HEK293 (cell line): ENCODE measurements at regions not wholly inside any gene's neighbourhood (a gene's known extent, or its start where the extent isn't known, plus 50 kb on each side); places are given as distances from the start of the nearest gene placed in this dataset.

ENCODE experiments used
- CTCF ChIA-PET: fragments of 350-600 bp; formaldehyde crosslinking; extraction: SDS; loops from one replicate; lab custom pipeline; 2021; ENCODE audit warnings: antibody characterized with exemption; lab: Yijun Ruan, JAX
- POLR2A ChIA-PET: fragments of 300-600 bp; formaldehyde crosslinking; extraction: SDS; loops from one replicate; lab custom pipeline; 2020; ENCODE audit warnings: antibody characterized with exemption, inconsistent platforms; lab: Yijun Ruan, JAX
- H3K27ac ChIP-seq: fragments of 200-500 bp; sonication (Bioruptor generic); 2 replicates; pipeline ENCODE4 v1.5.1; 2014; ENCODE audit warnings: low read depth, low read length, control low read depth, inconsistent platforms; ENCODE audit errors: extremely low read depth
- H3K36me3 ChIP-seq, 2 experiments: fragments of 200-500 bp in 1 of 2; sonication (Bioruptor generic) in 1 of 2; 1 replicate in 1 of 2; 2 replicates in 1 of 2; pipeline ENCODE4 v1.5.1; 2014 to 2017; ENCODE audit warnings: inconsistent platforms in 2 of 2, low read length in 2 of 2; ENCODE audit not compliant: control insufficient read depth in 2 of 2, insufficient read depth in 1 of 2
- H3K4me1 ChIP-seq: fragments of 200-500 bp; sonication (Bioruptor generic); 2 replicates; pipeline ENCODE4 v1.5.1; 2014; ENCODE audit warnings: mild to moderate bottlenecking, low read length, inconsistent platforms; ENCODE audit not compliant: control insufficient read depth, insufficient read depth
- H3K4me3 ChIP-seq: 2 replicates; pipeline ENCODE4 v1.5.1; 2011; ENCODE audit warnings: low read depth, mild to moderate bottlenecking, control low read depth, low read length, moderate library complexity
- H3K9me3 ChIP-seq: fragments of 200-500 bp; sonication (Bioruptor generic); 2 replicates; pipeline ENCODE4 v1.5.1; 2014; ENCODE audit warnings: low read depth, low read length, inconsistent platforms; ENCODE audit not compliant: control insufficient read depth, insufficient read depth
- BCL11A ChIP-seq: fragments of 450-650 bp; formaldehyde crosslinking; IDR thresholded peaks from 2 replicates; pipeline ENCODE4 v1.5.1; 2016; ENCODE audit warnings: low read depth, missing biosample characterization, missing genetic modification characterization
- GLIS2 ChIP-seq: fragments of 450-650 bp; formaldehyde crosslinking; IDR thresholded peaks from 2 replicates; pipeline ENCODE4 v1.5.1; 2016; ENCODE audit warnings: missing biosample characterization, missing genetic modification characterization
- KLF10 ChIP-seq: fragments of 450-650 bp; IDR thresholded peaks from 2 replicates; pipeline ENCODE4 v1.5.1; 2018; ENCODE audit warnings: missing biosample characterization, mild to moderate bottlenecking, missing genetic modification characterization
- SP2 ChIP-seq: fragments of 450-650 bp; formaldehyde crosslinking; IDR thresholded peaks from 2 replicates; pipeline ENCODE4 v1.5.1; 2016; ENCODE audit warnings: missing biosample characterization, missing genetic modification characterization
- ZBTB20 ChIP-seq: fragments of 450-650 bp; formaldehyde crosslinking; IDR thresholded peaks from 2 replicates; pipeline ENCODE4 v1.5.1; 2016; ENCODE audit warnings: missing biosample characterization, missing genetic modification characterization
- ZFP3 ChIP-seq: fragments of 450-650 bp; formaldehyde crosslinking; IDR thresholded peaks from 2 replicates; pipeline ENCODE4 v1.5.1; 2016; ENCODE audit warnings: low read depth, missing biosample characterization, missing genetic modification characterization
- ZFP37 ChIP-seq: fragments of 450-650 bp; formaldehyde crosslinking; IDR thresholded peaks from 2 replicates; pipeline ENCODE4 v1.5.1; 2016; ENCODE audit warnings: missing biosample characterization, missing genetic modification characterization
- ZNF114 ChIP-seq: fragments of 450-650 bp; formaldehyde crosslinking; IDR thresholded peaks from 2 replicates; pipeline ENCODE4 v1.5.0; 2017; ENCODE audit warnings: missing biosample characterization, missing genetic modification characterization
- ZNF23 ChIP-seq: fragments of 450-650 bp; formaldehyde crosslinking; IDR thresholded peaks from 2 replicates; pipeline ENCODE4 v1.5.1; 2016; ENCODE audit warnings: missing biosample characterization, missing genetic modification characterization, borderline replicate concordance
- ZNF335 ChIP-seq: fragments of 450-650 bp; formaldehyde crosslinking; conservative IDR thresholded peaks from 2 replicates; pipeline ENCODE4 v1.5.1; 2016; ENCODE audit warnings: missing biosample characterization, missing genetic modification characterization
- ZNF37A ChIP-seq: fragments of 450-650 bp; IDR thresholded peaks from 2 replicates; pipeline ENCODE4 v1.5.1; 2018; ENCODE audit warnings: missing biosample characterization, missing genetic modification characterization
- ZNF48 ChIP-seq: fragments of 450-650 bp; formaldehyde crosslinking; IDR thresholded peaks from 2 replicates; pipeline ENCODE4 v1.5.1; 2016; ENCODE audit warnings: missing biosample characterization, missing genetic modification characterization
- ZNF623 ChIP-seq: fragments of 450-650 bp; formaldehyde crosslinking; IDR thresholded peaks from 2 replicates; pipeline ENCODE4 v1.5.1; 2016; ENCODE audit warnings: missing biosample characterization, missing genetic modification characterization
- ZNF776 ChIP-seq: fragments of 450-650 bp; formaldehyde crosslinking; IDR thresholded peaks from 2 replicates; pipeline ENCODE4 v1.5.0; 2017; ENCODE audit warnings: missing biosample characterization, missing genetic modification characterization, borderline replicate concordance
- TF ChIP-seq, protein P1 (sequence below): fragments of 450-650 bp; formaldehyde crosslinking; IDR thresholded peaks from 2 replicates; pipeline ENCODE4 v1.5.1; 2016; ENCODE audit warnings: missing biosample characterization, missing genetic modification characterization
- TF ChIP-seq, protein P2 (sequence below): fragments of 450-650 bp; formaldehyde crosslinking; IDR thresholded peaks from 2 replicates; pipeline ENCODE4 v1.5.1; 2016; ENCODE audit warnings: missing biosample characterization, missing genetic modification characterization
- TF ChIP-seq, protein P3 (sequence below): sonication (generic); formaldehyde crosslinking; IDR thresholded peaks from 2 replicates; pipeline ENCODE4 v1.8.1; 2022; ENCODE audit warnings: mild to moderate bottlenecking, moderate library complexity, missing genetic modification reagents
- TF ChIP-seq, protein P4 (sequence below): fragments of 450-650 bp; formaldehyde crosslinking; IDR thresholded peaks from 2 replicates; pipeline ENCODE4 v1.5.1; 2016; ENCODE audit warnings: missing biosample characterization, missing genetic modification characterization
- TF ChIP-seq, protein P5 (sequence below): fragments of 450-650 bp; formaldehyde crosslinking; IDR thresholded peaks from 2 replicates; pipeline ENCODE4 v1.5.1; 2016; ENCODE audit warnings: missing biosample characterization, missing genetic modification characterization

DNA sequence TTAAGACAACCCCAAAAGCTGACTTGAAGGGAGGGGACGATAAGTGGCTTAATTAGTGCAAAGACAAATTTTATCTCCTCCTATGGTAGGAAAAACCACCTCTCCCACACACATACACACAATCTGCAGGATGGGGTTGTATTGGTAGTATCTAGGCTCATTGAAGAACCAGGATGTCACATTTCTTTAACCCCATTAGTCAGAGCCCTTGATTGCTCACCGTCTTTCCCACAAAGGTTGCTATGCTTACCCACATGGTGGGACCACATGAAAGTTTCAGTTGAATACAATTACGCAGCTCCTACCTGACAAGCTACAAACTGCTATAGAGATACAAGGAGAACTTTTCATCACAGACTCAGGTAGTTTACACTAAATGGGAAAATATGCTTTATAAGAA, 765.0 kb upstream of the CELF4 start:
- Histone ChIP-seq H3K27ac (no peak overlapping the region), H3K36me3 (no peaks in the 10 kb centered on the region), H3K4me1 (no peaks in the 10 kb centered on the region), H3K4me3 (no peak overlapping the region), H3K9me3 (no peaks in the 10 kb centered on the region)
- TF ChIP-seq, protein P1, sequence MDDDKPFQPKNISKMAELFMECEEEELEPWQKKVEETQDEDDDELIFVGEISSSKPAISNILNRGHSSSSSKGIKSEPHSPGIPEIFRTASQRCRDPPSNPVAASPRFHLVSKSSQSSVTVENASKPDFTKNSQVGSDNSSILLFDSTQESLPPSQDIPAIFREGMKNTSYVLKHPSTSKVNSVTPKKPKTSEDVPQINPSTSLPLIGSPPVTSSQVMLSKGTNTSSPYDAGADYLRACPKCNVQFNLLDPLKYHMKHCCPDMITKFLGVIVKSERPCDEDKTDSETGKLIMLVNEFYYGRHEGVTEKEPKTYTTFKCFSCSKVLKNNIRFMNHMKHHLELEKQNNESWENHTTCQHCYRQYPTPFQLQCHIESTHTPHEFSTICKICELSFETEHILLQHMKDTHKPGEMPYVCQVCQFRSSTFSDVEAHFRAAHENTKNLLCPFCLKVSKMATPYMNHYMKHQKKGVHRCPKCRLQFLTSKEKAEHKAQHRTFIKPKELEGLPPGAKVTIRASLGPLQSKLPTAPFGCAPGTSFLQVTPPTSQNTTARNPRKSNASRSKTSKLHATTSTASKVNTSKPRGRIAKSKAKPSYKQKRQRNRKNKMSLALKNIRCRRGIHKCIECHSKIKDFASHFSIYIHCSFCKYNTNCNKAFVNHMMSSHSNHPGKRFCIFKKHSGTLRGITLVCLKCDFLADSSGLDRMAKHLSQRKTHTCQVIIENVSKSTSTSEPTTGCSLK: no peak
- TF ChIP-seq BCL11A (tag by site-specific recombination) (no peak), ZNF23 (tag by site-specific recombination) (no peak), ZFP3 (no peak), ZNF335 (tag by site-specific recombination) (no peak), ZNF623 (tag by site-specific recombination) (no peak)
- TF ChIP-seq, protein P2, sequence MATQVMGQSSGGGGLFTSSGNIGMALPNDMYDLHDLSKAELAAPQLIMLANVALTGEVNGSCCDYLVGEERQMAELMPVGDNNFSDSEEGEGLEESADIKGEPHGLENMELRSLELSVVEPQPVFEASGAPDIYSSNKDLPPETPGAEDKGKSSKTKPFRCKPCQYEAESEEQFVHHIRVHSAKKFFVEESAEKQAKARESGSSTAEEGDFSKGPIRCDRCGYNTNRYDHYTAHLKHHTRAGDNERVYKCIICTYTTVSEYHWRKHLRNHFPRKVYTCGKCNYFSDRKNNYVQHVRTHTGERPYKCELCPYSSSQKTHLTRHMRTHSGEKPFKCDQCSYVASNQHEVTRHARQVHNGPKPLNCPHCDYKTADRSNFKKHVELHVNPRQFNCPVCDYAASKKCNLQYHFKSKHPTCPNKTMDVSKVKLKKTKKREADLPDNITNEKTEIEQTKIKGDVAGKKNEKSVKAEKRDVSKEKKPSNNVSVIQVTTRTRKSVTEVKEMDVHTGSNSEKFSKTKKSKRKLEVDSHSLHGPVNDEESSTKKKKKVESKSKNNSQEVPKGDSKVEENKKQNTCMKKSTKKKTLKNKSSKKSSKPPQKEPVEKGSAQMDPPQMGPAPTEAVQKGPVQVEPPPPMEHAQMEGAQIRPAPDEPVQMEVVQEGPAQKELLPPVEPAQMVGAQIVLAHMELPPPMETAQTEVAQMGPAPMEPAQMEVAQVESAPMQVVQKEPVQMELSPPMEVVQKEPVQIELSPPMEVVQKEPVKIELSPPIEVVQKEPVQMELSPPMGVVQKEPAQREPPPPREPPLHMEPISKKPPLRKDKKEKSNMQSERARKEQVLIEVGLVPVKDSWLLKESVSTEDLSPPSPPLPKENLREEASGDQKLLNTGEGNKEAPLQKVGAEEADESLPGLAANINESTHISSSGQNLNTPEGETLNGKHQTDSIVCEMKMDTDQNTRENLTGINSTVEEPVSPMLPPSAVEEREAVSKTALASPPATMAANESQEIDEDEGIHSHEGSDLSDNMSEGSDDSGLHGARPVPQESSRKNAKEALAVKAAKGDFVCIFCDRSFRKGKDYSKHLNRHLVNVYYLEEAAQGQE (tag by site-specific recombination): no peak
- ChIA-PET POLR2A (no interaction called here), CTCF (no interaction called here)

DNA sequence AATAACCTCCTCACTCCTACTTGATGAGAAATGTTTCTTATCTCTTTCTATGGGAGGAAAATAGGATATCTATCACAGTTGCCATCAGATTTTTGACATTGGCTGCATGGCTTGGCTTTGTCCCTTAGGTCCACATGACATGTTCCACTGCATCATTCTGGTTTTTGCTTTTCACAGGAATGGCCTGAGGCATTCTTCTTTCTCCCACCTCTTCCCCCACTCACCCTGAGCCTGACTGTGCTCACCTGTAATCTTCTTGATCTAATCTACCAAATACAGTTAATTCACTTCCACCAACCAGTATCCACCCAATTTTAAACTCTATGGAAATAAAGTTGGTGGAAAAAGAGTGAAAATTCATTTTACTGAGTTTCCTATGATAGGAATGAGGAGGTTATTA, 763.5 kb upstream of the CELF4 start:
- H3K27ac ChIP-seq: no peak overlapping the region
- TF ChIP-seq ZFP37 (tag by site-specific recombination): no peak
- TF ChIP-seq, protein P3, sequence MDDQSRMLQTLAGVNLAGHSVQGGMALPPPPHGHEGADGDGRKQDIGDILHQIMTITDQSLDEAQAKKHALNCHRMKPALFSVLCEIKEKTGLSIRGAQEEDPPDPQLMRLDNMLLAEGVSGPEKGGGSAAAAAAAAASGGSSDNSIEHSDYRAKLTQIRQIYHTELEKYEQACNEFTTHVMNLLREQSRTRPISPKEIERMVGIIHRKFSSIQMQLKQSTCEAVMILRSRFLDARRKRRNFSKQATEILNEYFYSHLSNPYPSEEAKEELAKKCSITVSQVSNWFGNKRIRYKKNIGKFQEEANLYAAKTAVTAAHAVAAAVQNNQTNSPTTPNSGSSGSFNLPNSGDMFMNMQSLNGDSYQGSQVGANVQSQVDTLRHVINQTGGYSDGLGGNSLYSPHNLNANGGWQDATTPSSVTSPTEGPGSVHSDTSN (CRISPR knock-in tag): no peak
- no peak for TF ChIP-seq ZNF37A (tag by site-specific recombination)
- TF ChIP-seq GLIS2: no peak
- no peak for TF ChIP-seq KLF10 (tag by site-specific recombination)
- TF ChIP-seq ZNF776 (tag by site-specific recombination): no peak
- no peak for TF ChIP-seq ZFP3
- TF ChIP-seq ZNF48: no peak
- no peak for TF ChIP-seq SP2
- TF ChIP-seq ZBTB20 (tag by site-specific recombination): no peak
- TF ChIP-seq, protein P4, sequence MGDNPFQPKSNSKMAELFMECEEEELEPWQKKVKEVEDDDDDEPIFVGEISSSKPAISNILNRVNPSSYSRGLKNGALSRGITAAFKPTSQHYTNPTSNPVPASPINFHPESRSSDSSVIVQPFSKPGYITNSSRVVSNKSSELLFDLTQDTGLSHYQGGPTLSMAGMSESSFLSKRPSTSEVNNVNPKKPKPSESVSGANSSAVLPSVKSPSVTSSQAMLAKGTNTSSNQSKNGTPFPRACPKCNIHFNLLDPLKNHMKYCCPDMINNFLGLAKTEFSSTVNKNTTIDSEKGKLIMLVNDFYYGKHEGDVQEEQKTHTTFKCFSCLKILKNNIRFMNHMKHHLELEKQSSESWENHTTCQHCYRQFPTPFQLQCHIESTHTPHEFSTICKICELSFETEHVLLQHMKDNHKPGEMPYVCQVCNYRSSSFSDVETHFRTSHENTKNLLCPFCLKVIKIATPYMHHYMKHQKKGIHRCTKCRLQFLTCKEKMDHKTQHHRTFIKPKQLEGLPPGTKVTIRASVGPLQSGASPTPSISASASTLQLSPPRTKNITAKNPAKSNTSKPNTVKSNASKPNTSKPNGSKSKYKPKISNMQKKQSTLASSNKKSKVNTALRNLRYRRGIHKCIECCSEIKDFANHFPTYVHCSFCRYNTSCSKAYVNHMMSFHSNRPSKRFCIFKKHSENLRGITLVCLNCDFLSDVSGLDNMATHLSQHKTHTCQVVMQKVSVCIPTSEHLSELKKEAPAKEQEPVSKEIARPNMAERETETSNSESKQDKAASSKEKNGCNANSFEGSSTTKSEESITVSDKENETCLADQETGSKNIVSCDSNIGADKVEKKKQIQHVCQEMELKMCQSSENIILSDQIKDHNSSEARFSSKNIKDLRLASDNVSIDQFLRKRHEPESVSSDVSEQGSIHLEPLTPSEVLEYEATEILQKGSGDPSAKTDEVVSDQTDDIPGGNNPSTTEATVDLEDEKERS (tag by site-specific recombination): no peak
- TF ChIP-seq ZNF114 (tag by site-specific recombination): no peak
- TF ChIP-seq, protein P5, sequence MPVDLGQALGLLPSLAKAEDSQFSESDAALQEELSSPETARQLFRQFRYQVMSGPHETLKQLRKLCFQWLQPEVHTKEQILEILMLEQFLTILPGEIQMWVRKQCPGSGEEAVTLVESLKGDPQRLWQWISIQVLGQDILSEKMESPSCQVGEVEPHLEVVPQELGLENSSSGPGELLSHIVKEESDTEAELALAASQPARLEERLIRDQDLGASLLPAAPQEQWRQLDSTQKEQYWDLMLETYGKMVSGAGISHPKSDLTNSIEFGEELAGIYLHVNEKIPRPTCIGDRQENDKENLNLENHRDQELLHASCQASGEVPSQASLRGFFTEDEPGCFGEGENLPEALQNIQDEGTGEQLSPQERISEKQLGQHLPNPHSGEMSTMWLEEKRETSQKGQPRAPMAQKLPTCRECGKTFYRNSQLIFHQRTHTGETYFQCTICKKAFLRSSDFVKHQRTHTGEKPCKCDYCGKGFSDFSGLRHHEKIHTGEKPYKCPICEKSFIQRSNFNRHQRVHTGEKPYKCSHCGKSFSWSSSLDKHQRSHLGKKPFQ (tag by site-specific recombination): no peak
- CTCF ChIA-PET: no interaction called here
- POLR2A ChIA-PET: no interaction called here
- no peaks in the 10 kb centered on the region for H3K9me3 ChIP-seq
- no peak overlapping the region for H3K4me3 ChIP-seq
- no peaks in the 10 kb centered on the region for H3K4me1 ChIP-seq
- no peaks in the 10 kb centered on the region for H3K36me3 ChIP-seq
